ENCODE measurements at regions not wholly inside any gene's neighbourhood (a gene's known extent, or its start where the extent isn't known, plus 50 kb on each side); places are given as distances from the start of the nearest gene placed in this dataset.

- TF ChIP-seq CTCF (IDR thresholded peaks at IDR 0.05) = no peak
- no peak for ATAC-seq (ENCODE audit: low FRiP score)
- DNase-seq (ENCODE audit: low spot score) = no peak
Observed at GRCh38 chr12:34097213-34097612, 74.9 kb downstream of the ALG10 start.

- no peak for ATAC-seq (ENCODE audit: low FRiP score)
- DNase-seq (ENCODE audit: low spot score) = no peak
- TF ChIP-seq CTCF (IDR thresholded peaks at IDR 0.05) = no peak
Observed at GRCh38 chr12:34105392-34105933, 83.2 kb downstream of the ALG10 start.

DNA sequence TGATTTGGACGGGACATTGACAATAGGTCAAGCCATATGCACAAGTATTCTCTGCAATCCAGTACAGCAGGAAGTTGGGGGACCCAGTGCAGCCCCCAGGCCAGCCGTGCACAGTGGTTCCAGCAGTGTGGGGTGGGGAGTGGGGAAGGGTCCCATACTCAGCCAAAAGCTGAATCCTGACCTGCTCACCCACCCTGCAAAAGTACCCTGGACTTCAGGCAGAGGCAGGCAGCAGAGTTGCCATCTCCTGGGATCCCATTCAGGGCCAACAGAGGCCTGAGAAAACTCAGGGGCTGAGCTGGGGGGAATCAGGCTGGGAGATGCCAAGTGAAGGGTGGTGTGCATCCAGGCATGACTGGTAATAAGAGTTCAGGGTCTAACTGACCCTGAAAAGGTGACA, 83.9 kb downstream of the ALG10 start:
- no peak for ATAC-seq (ENCODE audit: low FRiP score)
- TF ChIP-seq CTCF (IDR thresholded peaks at IDR 0.05) = no peak
- DNase-seq (ENCODE audit: low spot score) = no peak

GRCh38 chr12:34107016-34107415, 84.7 kb downstream of the ALG10 start:
- ATAC-seq (ENCODE audit: low FRiP score) (no peak), DNase-seq (ENCODE audit: low spot score) (no peak)
- TF ChIP-seq CTCF (IDR thresholded peaks at IDR 0.05) = no peak

DNA sequence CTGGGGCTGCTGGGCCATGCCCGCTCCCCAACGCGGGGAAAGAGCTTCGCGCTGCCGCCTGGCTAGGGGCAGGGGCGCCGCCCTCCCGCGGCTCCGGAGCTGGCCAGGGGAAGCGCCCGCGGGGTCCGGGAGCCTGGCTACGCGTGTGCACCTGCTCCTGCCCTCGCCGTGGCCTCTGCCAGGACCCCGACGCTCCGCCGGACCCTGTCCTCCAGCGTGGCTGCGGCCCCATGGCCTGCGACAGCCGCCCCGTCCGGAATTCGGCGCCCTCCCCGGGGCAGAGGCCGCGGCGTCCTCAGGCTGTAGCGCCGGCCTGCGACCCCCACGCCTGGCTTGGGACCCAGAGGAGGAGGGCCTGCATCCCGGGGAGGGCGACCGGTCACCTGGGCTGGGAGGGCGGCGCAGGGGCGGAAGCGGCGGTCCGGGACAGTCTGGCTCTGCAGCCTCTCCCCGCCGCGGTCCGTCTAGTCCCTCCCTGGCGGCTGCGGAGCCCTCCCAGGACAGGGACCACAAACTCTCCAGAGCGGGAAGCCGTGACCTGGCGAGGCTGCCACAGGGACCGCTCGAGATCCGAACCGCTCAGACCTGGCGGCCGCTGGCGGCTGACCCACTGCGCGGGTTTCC, 85.6 kb downstream of the ALG10 start:
- no peak for TF ChIP-seq CTCF (IDR thresholded peaks at IDR 0.05)
- no peak for DNase-seq (ENCODE audit: low spot score)
- no peak for ATAC-seq (ENCODE audit: low FRiP score)

DNA sequence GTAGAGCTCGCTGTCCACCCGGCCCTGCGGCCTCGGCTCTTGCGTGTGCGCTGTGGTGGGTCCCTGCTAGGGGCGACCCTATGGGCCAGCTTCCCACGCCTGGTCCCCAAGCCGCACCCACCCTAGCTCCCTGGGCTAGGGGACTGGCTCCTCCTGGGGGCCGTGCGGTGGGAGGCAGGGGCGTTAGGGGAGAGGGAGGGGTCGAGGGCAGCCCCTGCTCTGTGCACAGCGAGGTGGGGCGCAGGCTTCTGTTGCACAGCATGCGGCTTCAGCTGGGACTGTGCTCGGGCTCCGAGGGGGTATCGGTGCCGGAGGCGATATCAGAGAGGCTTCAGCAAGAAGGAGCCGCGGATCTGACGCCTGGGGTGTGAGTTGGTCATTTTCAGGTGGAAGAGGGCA, 86.1 kb downstream of the ALG10 start:
- no peak for TF ChIP-seq CTCF (IDR thresholded peaks at IDR 0.05)
- DNase-seq (ENCODE audit: low spot score) (no peak), ATAC-seq (ENCODE audit: low FRiP score) (no peak)

DNA sequence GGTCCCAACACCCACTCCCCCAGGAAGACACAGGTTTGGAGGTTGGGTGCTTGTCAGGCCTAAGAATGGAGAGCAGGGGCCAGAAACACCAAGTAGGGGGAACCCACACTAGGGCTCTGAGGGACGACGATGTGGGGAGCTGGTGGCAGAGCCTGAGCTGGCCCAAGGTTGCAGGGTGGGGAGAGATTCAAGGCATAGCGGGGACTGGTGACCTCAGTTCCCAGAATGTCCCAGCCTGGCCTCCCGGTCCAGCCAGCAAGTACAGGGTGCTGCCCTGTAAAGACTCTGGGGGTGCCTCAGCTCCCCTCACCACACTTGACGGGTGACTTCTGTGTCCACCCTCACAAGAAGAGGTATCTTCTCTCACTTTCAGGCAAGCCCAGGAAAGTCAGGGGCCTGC, 86.7 kb downstream of the ALG10 start:
- no peak for TF ChIP-seq CTCF (IDR thresholded peaks at IDR 0.05)
- DNase-seq (ENCODE audit: low spot score) (no peak), ATAC-seq (ENCODE audit: low FRiP score) (no peak)
